Testis (tissue), 2 donors: ENCODE measurements at regions not wholly inside any gene's neighbourhood (a gene's known extent, or its start where the extent isn't known, plus 50 kb on each side); places are given as distances from the start of the nearest gene placed in this dataset.
"Not testable (repeated sequence)": the region's sequence is repeated elsewhere in the genome, so short reads cannot be mapped to it uniquely, and the experiment has no call there.

Experiments
- POLR2A ChIP-seq: fragments of 450-650 bp; IDR thresholded peaks from one replicate; pipeline ENCODE4 v1.6.1; 2017; ENCODE audit warnings: antibody characterized with exemption, mild to moderate bottlenecking, moderate library complexity
- TF ChIP-seq, protein P1 (sequence below), 3 experiments: fragments of 450-650 bp in 2 of 3; fragments of 200-600 bp in 1 of 3; sonication (generic) in 1 of 3; IDR thresholded peaks; one replicate each; pipeline ENCODE4 v1.5.1; 2016 to 2019; ENCODE audit warnings: antibody characterized with exemption in 3 of 3, mild to moderate bottlenecking in 2 of 3, moderate library complexity in 1 of 3

DNA sequence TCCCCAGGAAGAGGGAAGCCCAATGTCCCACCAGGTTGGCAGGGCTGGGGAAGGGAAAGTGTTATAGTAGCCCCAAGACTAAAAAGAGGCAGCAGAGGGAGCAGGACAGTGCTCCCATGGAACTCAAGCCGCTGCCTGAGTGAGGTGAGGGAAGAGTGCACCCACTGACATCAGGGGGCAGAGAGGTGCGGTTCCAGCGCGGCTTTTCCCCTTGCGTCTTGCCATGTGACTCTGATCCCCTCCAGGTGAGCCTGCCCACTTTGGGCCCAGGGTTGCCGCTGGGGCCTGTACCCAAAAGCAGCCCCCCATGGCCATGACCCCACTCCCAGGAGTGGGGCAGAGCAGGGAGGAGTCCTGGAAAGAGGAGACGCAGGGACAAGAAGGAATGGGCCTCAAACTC is 136.3 kb upstream of the KCTD7 start:
- not testable (repeated sequence) for TF ChIP-seq POLR2A
- TF ChIP-seq, protein P1, sequence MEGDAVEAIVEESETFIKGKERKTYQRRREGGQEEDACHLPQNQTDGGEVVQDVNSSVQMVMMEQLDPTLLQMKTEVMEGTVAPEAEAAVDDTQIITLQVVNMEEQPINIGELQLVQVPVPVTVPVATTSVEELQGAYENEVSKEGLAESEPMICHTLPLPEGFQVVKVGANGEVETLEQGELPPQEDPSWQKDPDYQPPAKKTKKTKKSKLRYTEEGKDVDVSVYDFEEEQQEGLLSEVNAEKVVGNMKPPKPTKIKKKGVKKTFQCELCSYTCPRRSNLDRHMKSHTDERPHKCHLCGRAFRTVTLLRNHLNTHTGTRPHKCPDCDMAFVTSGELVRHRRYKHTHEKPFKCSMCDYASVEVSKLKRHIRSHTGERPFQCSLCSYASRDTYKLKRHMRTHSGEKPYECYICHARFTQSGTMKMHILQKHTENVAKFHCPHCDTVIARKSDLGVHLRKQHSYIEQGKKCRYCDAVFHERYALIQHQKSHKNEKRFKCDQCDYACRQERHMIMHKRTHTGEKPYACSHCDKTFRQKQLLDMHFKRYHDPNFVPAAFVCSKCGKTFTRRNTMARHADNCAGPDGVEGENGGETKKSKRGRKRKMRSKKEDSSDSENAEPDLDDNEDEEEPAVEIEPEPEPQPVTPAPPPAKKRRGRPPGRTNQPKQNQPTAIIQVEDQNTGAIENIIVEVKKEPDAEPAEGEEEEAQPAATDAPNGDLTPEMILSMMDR (IDR thresholded peaks at IDR 0.05) = not testable (repeated sequence)
